C4-2B (cell line): ENCODE measurements at regions not wholly inside any gene's neighbourhood (a gene's known extent, or its start where the extent isn't known, plus 50 kb on each side); places are given as distances from the start of the nearest gene placed in this dataset.

ENCODE experiments used
- ZFX ChIP-seq: fragments of 450-650 bp; IDR thresholded peaks from 2 replicates; pipeline ENCODE4 v1.6.1; 2017
- TF ChIP-seq, protein P1 (sequence below): fragments of 450-650 bp; conservative IDR thresholded peaks from 2 replicates; pipeline ENCODE4 v1.5.1; 2017; ENCODE audit warnings: mild to moderate bottlenecking

GRCh38 chr4:140258476-140258875 is 104.5 kb upstream of the MAML3 start:
- TF ChIP-seq, protein P1, sequence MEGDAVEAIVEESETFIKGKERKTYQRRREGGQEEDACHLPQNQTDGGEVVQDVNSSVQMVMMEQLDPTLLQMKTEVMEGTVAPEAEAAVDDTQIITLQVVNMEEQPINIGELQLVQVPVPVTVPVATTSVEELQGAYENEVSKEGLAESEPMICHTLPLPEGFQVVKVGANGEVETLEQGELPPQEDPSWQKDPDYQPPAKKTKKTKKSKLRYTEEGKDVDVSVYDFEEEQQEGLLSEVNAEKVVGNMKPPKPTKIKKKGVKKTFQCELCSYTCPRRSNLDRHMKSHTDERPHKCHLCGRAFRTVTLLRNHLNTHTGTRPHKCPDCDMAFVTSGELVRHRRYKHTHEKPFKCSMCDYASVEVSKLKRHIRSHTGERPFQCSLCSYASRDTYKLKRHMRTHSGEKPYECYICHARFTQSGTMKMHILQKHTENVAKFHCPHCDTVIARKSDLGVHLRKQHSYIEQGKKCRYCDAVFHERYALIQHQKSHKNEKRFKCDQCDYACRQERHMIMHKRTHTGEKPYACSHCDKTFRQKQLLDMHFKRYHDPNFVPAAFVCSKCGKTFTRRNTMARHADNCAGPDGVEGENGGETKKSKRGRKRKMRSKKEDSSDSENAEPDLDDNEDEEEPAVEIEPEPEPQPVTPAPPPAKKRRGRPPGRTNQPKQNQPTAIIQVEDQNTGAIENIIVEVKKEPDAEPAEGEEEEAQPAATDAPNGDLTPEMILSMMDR: no peak
- no peak for TF ChIP-seq ZFX
